Liver (tissue), 3 donors: ENCODE measurements at regions not wholly inside any gene's neighbourhood (a gene's known extent, or its start where the extent isn't known, plus 50 kb on each side); places are given as distances from the start of the nearest gene placed in this dataset.

Experiments used
- CTCF ChIP-seq: fragments of 150-350 bp; IDR thresholded peaks from 2 replicates; pipeline ENCODE4 v1.5.1; 2017; ENCODE audit warnings: improper control_type of control experiment, low read depth, low read length; ENCODE audit not compliant: missing input control
- JUND ChIP-seq, 2 donors: IDR thresholded peaks; 2 replicates each; pipeline ENCODE4 v1.6.1; 2016; ENCODE audit warnings: antibody characterized with exemption in 2 of 2
- RAD21 ChIP-seq, 2 donors: IDR thresholded peaks; 2 replicates each; pipeline ENCODE4 v1.6.1; 2016; ENCODE audit warnings: antibody characterized with exemption in 2 of 2, mild to moderate bottlenecking in 2 of 2
- donor health status: healthy.
- donor health status: healthy.

GRCh38 chr4:3640587-3640962 lies 108.4 kb upstream of the LRPAP1 start:
- TF ChIP-seq JUND (IDR thresholded peaks at IDR 0.05) (no peak), RAD21 (IDR thresholded peaks at IDR 0.05) (no peak), CTCF (no peak)
